Sigmoid colon (tissue), 6 donors: ENCODE measurements at regions not wholly inside any gene's neighbourhood (a gene's known extent, or its start where the extent isn't known, plus 50 kb on each side); places are given as distances from the start of the nearest gene placed in this dataset.
"Not testable (repeated sequence)": the region's sequence is repeated elsewhere in the genome, so short reads cannot be mapped to it uniquely, and the experiment has no call there.

Source experiments
- DNase-seq: peaks from one replicate; pipeline ENCODE4 v3.0.0-alpha.2; 2019
- H3K27ac ChIP-seq, 4 donors: fragments of 200-600 bp; sonication (generic); one replicate each; pipeline ENCODE4 v1.5.1; 2016 to 2019; ENCODE audit warnings: mild to moderate bottlenecking in 1 of 4
- H3K27me3 ChIP-seq, 3 donors: fragments of 200-600 bp; sonication (generic); one replicate each; pipeline ENCODE4 v1.5.1; 2019; ENCODE audit warnings: mild to moderate bottlenecking in 1 of 3
- H3K36me3 ChIP-seq, 4 donors: fragments of 200-600 bp; sonication (generic); one replicate each; pipeline ENCODE4 v1.5.1; 2016 to 2019
- H3K4me1 ChIP-seq, 4 donors: fragments of 200-600 bp; sonication (generic); one replicate each; pipeline ENCODE4 v1.5.1; 2017 to 2019
- H3K4me3 ChIP-seq, 4 donors: fragments of 200-600 bp; sonication (generic); one replicate each; pipeline ENCODE4 v1.5.1; 2017 to 2019; ENCODE audit warnings: mild to moderate bottlenecking in 2 of 4, moderate library complexity in 1 of 4
- H3K9me3 ChIP-seq, 4 donors: fragments of 200-600 bp in 3 of 4; sonication (generic) in 3 of 4; one replicate each; pipeline versions ENCODE4 v1.5.1 to v1.6.1; 2013 to 2019
- EP300 ChIP-seq, 4 donors: sonication (generic); formaldehyde crosslinking; IDR thresholded peaks; one replicate each; pipeline ENCODE4 v1.6.1; 2017; ENCODE audit warnings: antibody characterized with exemption in 4 of 4
- POLR2A ChIP-seq, 2 donors: fragments of 450-650 bp; IDR thresholded peaks; one replicate each; pipeline ENCODE4 v1.6.1; 2016; ENCODE audit warnings: antibody characterized with exemption in 2 of 2, mild to moderate bottlenecking in 2 of 2, moderate library complexity in 2 of 2
- POLR2AphosphoS5 ChIP-seq, 4 donors: sonication (generic); formaldehyde crosslinking; IDR thresholded peaks; one replicate each; pipeline ENCODE4 v1.6.1; 2017; ENCODE audit warnings: antibody characterized with exemption in 4 of 4
- WGBS, 2 donors: extraction: QIAGEN DNeasy Blood & Tissue Kit; methylation state at CpG; one replicate each; pipeline ENCODE4 v1.1.7; 2013; 5-methylcytosine and 5-hydroxymethylcytosine counted together
- intact Hi-C: fragments of 100-400 bp; cut with DNase I; formaldehyde crosslinking; loops from one replicate; pipeline ENCODE4 v1.15.1; 2023
- TF ChIP-seq, protein P1 (sequence below), 4 experiments: fragments of 450-650 bp in 3 of 4; fragments of 200-600 bp in 1 of 4; IDR thresholded peaks; one replicate each; pipeline ENCODE4 v1.5.1; 2016 to 2019; ENCODE audit warnings: antibody characterized with exemption in 4 of 4, mild to moderate bottlenecking in 3 of 4, moderate library complexity in 2 of 4
- donor health status: healthy with polysubstance abuse.
- donor health status: healthy.

DNA sequence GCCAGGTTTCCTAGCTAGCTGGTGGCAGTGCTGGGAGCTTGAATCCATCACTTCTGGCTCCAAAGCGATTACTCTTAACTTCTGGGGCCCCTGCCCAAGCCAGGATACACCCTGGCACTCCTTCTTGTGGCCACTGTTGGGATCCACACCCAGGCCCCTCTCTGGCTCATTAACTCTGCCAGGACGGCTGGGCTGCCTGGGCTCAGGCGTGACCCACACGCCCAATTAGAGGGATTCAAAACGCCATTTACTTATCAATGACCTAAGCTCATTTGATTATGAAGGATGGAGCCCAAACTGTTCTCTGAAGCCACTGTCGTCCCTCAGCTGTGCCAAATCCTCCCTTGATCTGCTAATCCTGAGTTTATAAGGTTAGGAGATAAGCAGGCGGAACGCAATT is 79.7 kb upstream of the BRD7 start:
- Histone ChIP-seq H3K27ac (no peak overlapping the region), H3K9me3 (no peaks in the 10 kb centered on the region), H3K36me3 (no peaks in the 10 kb centered on the region), H3K27me3 (no peaks in the 10 kb centered on the region), H3K4me3 (no peak overlapping the region), H3K4me1 (no peaks in the 10 kb centered on the region)
- intact Hi-C loops, result no loop called here
- peak; percentile 15 for DNase-seq
- WGBS, 2 donors, result 66 to 73% methylated on average over 8 of the region's 8 CpGs
- TF ChIP-seq EP300 (IDR thresholded peaks at IDR 0.05), result no peak
- TF ChIP-seq POLR2AphosphoS5 (IDR thresholded peaks at IDR 0.05), result no peak
- TF ChIP-seq, protein P1, sequence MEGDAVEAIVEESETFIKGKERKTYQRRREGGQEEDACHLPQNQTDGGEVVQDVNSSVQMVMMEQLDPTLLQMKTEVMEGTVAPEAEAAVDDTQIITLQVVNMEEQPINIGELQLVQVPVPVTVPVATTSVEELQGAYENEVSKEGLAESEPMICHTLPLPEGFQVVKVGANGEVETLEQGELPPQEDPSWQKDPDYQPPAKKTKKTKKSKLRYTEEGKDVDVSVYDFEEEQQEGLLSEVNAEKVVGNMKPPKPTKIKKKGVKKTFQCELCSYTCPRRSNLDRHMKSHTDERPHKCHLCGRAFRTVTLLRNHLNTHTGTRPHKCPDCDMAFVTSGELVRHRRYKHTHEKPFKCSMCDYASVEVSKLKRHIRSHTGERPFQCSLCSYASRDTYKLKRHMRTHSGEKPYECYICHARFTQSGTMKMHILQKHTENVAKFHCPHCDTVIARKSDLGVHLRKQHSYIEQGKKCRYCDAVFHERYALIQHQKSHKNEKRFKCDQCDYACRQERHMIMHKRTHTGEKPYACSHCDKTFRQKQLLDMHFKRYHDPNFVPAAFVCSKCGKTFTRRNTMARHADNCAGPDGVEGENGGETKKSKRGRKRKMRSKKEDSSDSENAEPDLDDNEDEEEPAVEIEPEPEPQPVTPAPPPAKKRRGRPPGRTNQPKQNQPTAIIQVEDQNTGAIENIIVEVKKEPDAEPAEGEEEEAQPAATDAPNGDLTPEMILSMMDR (IDR thresholded peaks at IDR 0.05), result no peak
- no peak for TF ChIP-seq POLR2A (IDR thresholded peaks at IDR 0.05)

DNA sequence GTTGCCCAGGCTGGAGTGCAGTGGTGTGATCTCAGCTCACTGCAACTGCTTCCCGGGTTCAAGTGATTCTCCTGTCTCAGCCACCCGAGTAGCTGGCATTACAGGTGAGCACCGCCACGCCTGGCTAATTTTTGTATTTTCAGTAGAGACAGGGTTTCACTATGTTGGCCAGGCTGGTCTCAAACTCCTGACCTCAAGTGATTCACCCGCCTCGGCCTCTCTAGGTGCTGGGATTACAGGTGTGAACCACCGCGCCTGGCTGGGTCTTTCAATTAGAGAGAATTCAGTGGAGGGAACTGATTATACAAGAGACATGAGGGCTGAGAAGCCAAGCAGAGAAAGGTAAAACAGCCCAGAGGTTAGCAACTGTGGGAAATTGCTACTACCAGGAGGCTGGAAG is 78.6 kb upstream of the BRD7 start:
- intact Hi-C loops, H3K27me3 ChIP-seq, H3K9me3 ChIP-seq, H3K4me3 ChIP-seq, H3K27ac ChIP-seq, H3K4me1 ChIP-seq, H3K36me3 ChIP-seq: not testable (repeated sequence)
- WGBS, 2 donors, result 82 to 89% methylated on average over 8 of the region's 8 CpGs
- DNase-seq, result peak; percentile 19

DNA sequence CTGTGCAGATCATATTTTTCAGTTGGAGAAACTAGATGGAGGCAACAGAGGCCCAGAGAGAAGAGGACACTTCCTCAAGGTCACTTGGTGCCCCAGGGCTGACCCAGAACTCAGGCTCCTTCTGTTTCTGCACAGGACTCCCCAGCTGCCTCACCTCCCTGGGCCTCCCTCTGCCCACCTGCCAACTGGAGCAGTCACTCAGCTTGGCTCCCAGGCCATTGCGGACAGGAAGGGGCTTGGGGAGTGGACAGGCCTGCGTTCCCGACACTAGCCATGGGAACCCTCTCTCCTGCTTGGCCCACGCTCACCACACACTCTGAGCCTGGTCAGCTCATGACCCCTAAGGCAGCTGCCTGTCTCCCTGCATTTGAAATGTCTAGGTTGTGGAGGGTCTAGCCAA is 78.1 kb upstream of the BRD7 start:
- Histone ChIP-seq H3K36me3 (no peaks in the 10 kb centered on the region), H3K27ac (no peak overlapping the region), H3K4me3 (no peak overlapping the region), H3K4me1 (no peaks in the 10 kb centered on the region), H3K27me3 (no peaks in the 10 kb centered on the region), H3K9me3 (peaks cover 0 to 7% (median 0%) of the 10 kb centered on the region in 4 donors)
- WGBS, 2 donors, result 92 to 93% methylated on average over 4 of the region's 4 CpGs
- peak; percentile 39 for DNase-seq
- intact Hi-C loops, result no loop called here
- TF ChIP-seq POLR2AphosphoS5 (IDR thresholded peaks at IDR 0.05) (no peak), POLR2A (IDR thresholded peaks at IDR 0.05) (no peak), EP300 (IDR thresholded peaks at IDR 0.05) (no peak)
- TF ChIP-seq, protein P1 (IDR thresholded peaks at IDR 0.05), result no peak

DNA sequence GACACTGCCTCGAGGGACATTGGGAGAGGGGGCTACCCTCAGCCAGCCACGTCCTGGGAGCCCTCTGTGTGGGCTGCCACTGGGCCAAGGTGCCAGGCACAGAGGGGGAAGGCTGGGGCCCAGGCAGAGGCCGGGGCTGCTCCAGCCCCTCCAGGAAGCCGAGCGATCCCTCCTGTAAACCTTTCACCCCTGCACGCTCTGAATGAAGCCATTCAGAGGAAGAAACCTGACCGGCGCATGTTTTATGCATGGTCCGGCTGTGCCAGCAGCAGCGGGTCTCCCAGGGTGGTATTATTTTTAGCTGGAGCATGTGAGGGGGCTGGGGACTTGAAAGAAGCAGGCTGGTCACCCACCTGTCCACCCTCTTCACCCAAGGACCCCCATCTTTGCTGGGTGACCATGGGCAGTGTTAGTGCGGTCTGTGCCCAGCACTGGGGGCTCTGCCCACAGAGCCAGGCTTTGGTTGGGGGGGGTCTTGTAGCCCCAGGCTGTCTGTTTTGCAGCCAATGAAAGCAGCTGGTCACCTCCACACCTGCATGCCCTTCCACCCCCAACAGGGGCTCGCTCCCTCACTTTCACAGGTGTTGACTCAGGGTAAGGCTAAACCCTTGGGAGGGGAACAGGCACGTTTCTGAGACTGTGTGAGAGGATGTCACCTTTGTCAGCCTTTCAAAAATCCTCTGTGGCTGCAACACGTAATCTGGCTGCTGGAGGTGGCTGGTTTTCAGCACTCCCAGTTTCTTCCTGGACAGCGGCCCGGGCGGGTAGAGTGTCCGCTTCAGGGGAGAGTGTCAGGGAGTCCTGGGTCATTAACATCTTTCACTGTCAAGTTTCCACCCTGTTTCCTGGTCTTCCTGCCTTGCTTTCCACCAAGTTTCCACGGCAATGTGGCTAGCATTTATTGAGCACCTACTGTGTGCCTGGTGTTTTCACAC is 77.1 kb upstream of the BRD7 start:
- peaks cover 0 to 15% (median 0%) of the 10 kb centered on the region in 4 donors for H3K9me3 ChIP-seq
- intact Hi-C loops, result no loop called here
- no peaks in the 10 kb centered on the region for H3K27me3 ChIP-seq
- no peak overlapping the region for H3K4me3 ChIP-seq
- 67 to 79% methylated on average over 19 of the region's 19 CpGs for WGBS, 2 donors
- DNase-seq, result no peak
- no peaks in the 10 kb centered on the region for H3K36me3 ChIP-seq
- H3K27ac ChIP-seq, result no peak overlapping the region
- H3K4me1 ChIP-seq, result no peaks in the 10 kb centered on the region
- no peak for TF ChIP-seq EP300 (IDR thresholded peaks at IDR 0.05)
- TF ChIP-seq, protein P1 (IDR thresholded peaks at IDR 0.05), result no peak
- no peak for TF ChIP-seq POLR2AphosphoS5 (IDR thresholded peaks at IDR 0.05)
- TF ChIP-seq POLR2A (IDR thresholded peaks at IDR 0.05), result no peak

DNA sequence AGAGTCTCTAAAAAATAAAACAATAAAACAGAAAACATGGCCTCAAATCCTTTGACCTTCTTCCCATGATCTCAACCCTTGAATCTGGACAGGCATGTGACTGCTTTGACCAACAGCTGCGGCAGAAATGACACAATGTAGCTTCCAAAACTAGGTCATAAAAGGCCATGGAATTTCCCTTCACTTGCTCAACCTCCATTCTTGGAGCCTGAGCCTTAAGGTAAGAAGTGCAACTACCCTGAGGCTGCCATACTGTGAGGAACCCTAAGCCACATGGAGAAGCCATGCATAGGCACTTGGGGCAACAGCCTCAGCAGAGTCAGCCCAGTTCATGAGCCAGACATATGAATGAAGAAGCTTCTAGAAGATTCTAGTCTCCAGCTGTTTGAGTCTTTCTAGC is 75.7 kb upstream of the BRD7 start:
- peaks cover 0 to 21% (median 2%) of the 10 kb centered on the region in 4 donors for H3K9me3 ChIP-seq
- WGBS, 2 donors, result 43 to 65% methylated on average over 1 of the region's 1 CpG
- H3K4me1 ChIP-seq, result no peaks in the 10 kb centered on the region
- intact Hi-C loops, result no loop called here
- DNase-seq, result no peak
- no peaks in the 10 kb centered on the region for H3K36me3 ChIP-seq
- no peak overlapping the region for H3K4me3 ChIP-seq
- no peaks in the 10 kb centered on the region for H3K27me3 ChIP-seq
- no peak overlapping the region for H3K27ac ChIP-seq
- TF ChIP-seq EP300 (IDR thresholded peaks at IDR 0.05) (no peak), POLR2A (IDR thresholded peaks at IDR 0.05) (no peak), POLR2AphosphoS5 (IDR thresholded peaks at IDR 0.05) (no peak)
- TF ChIP-seq, protein P1 (IDR thresholded peaks at IDR 0.05), result no peak
